Cardiac muscle cell (in vitro differentiated cells and primary cell): ENCODE measurements at regions not wholly inside any gene's neighbourhood (a gene's known extent, or its start where the extent isn't known, plus 50 kb on each side); places are given as distances from the start of the nearest gene placed in this dataset.

Source experiments
- DNase-seq, 2 donors: peaks; one replicate each; pipeline versions ENCODE4 v3.0.0 to v3.0.0-alpha.2; 2010 to 2017; ENCODE audit warnings: low read depth in 1 of 2, low spot score in 1 of 2
- H3K27ac ChIP-seq: fragments of 200-600 bp; sonication (generic); 2 replicates; pipeline ENCODE4 v1.5.1; 2016
- H3K27me3 ChIP-seq: fragments of 200-600 bp; sonication (generic); 2 replicates; pipeline ENCODE4 v1.6.0; 2016; ENCODE audit warnings: control low read depth
- H3K36me3 ChIP-seq: fragments of 200-600 bp; sonication (generic); 2 replicates; pipeline ENCODE4 v1.5.1; 2016; ENCODE audit warnings: control low read depth
- H3K4me1 ChIP-seq: fragments of 200-600 bp; sonication (generic); 2 replicates; pipeline ENCODE4 v1.8.1; 2017; ENCODE audit warnings: low read depth, mild to moderate bottlenecking, mixed run types
- H3K4me3 ChIP-seq: fragments of 200-600 bp; sonication (generic); 2 replicates; pipeline ENCODE4 v1.5.1; 2016; ENCODE audit warnings: mild to moderate bottlenecking
- H3K9me3 ChIP-seq: fragments of 200-600 bp; sonication (generic); 2 replicates; pipeline ENCODE4 v1.5.1; 2017; ENCODE audit warnings: low read depth, mild to moderate bottlenecking, control low read depth
- TF ChIP-seq, protein P1 (sequence below): IDR thresholded peaks from 2 replicates; pipeline ENCODE4 v1.5.1; 2012; ENCODE audit warnings: low read depth, mild to moderate bottlenecking, low read length

DNA sequence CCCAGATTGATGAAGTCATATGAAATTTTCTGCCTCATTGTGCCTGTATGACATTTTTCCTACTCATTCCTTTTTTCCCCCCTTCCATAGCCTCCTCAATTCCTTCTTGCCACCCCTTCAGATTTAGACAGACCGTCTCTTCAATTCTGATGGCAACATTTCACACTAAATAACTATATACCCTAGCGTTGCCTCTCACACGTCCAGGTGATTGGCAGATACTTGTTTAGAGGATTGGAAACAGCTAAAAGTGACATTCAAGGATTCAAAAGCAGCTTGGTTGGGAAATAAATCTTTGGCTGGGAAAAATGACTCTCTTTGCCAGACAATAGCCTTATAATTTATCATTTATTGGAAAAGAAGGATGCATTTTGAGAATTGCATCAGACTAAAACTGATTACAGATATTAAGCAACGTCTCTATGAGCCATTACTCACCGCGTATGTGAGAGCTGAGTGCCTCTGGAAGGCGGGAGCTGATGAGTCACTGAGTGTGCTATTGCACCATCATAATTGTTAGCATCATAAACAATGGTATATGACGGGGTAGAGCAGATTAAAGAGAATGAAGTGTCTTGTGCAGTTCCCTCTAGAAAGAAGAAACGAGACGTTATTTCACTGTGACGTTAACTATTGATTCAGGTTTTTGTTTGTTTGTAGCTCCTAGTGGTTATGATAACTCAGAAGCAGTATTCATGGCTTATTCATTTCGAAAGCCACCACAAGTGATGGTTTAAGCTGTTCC, 61.1 kb upstream of the FAM216B start:
- H3K4me1 ChIP-seq: peaks cover 9% of the 10 kb centered on the region
- no peak overlapping the region for H3K4me3 ChIP-seq
- DNase-seq: peak in 1 of 2 donors; percentile 99
- TF ChIP-seq, protein P1, sequence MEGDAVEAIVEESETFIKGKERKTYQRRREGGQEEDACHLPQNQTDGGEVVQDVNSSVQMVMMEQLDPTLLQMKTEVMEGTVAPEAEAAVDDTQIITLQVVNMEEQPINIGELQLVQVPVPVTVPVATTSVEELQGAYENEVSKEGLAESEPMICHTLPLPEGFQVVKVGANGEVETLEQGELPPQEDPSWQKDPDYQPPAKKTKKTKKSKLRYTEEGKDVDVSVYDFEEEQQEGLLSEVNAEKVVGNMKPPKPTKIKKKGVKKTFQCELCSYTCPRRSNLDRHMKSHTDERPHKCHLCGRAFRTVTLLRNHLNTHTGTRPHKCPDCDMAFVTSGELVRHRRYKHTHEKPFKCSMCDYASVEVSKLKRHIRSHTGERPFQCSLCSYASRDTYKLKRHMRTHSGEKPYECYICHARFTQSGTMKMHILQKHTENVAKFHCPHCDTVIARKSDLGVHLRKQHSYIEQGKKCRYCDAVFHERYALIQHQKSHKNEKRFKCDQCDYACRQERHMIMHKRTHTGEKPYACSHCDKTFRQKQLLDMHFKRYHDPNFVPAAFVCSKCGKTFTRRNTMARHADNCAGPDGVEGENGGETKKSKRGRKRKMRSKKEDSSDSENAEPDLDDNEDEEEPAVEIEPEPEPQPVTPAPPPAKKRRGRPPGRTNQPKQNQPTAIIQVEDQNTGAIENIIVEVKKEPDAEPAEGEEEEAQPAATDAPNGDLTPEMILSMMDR: no peak
- H3K27ac ChIP-seq: no peak overlapping the region
- H3K9me3 ChIP-seq: no peaks in the 10 kb centered on the region
- no peaks in the 10 kb centered on the region for H3K27me3 ChIP-seq
- no peaks in the 10 kb centered on the region for H3K36me3 ChIP-seq

DNA sequence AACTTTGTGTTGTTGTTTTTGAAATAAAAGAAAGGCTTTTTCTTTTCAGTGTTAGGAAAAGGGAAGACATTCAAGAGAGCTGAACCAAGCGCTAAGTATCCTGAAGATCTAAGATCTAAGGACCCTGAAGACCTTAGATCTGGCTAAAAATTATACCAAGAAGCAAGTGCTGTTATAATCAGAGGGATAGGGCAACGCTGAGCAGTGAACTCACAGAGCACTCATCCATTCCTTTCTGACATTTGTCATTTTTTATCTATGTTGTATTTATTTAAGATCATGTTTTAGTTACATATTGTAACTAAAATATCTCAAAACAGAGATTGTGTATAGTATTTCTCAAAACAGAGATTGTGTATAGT, 60.5 kb upstream of the FAM216B start:
- H3K36me3 ChIP-seq: no peaks in the 10 kb centered on the region
- no peak overlapping the region for H3K27ac ChIP-seq
- no peaks in the 10 kb centered on the region for H3K27me3 ChIP-seq
- H3K4me3 ChIP-seq: no peak overlapping the region
- DNase-seq: no peak
- H3K9me3 ChIP-seq: no peaks in the 10 kb centered on the region
- peaks cover 5% of the 10 kb centered on the region for H3K4me1 ChIP-seq
- TF ChIP-seq, protein P1: no peak

DNA sequence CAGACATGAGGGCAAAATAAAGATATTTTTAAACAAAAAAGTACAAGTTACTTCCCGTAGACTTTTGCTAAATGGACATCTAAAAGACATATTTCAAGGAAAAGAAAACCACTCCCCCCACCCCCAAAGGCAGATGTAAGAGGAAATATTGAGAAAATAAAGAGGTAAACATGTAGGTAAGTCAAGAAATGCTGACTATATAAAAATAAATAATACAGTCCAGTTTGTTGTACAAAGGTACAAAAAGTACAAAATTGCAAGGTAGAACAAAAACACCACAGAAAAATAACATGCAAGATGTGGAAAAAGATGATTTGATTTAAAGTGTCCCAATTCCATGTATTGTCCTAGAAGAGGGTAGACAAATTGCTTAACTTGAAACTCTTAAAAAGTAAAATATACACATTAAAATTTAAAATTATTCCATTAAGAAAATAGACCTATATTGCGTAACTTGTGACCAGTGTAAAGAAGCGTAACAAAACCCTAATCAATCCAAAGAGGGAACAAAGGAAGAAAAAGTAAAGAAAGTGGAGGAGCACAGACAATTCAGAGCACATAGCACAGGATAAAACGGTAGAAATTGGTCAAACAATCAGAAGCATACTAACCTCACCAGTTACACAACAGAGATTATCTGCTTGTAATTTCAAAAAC, 58.4 kb upstream of the FAM216B start:
- no peak for DNase-seq
- Histone ChIP-seq H3K4me1 (no peaks in the 10 kb centered on the region), H3K27ac (no peak overlapping the region), H3K36me3 (no peaks in the 10 kb centered on the region), H3K27me3 (no peaks in the 10 kb centered on the region), H3K4me3 (no peak overlapping the region), H3K9me3 (no peaks in the 10 kb centered on the region)
- TF ChIP-seq, protein P1: no peak

DNA sequence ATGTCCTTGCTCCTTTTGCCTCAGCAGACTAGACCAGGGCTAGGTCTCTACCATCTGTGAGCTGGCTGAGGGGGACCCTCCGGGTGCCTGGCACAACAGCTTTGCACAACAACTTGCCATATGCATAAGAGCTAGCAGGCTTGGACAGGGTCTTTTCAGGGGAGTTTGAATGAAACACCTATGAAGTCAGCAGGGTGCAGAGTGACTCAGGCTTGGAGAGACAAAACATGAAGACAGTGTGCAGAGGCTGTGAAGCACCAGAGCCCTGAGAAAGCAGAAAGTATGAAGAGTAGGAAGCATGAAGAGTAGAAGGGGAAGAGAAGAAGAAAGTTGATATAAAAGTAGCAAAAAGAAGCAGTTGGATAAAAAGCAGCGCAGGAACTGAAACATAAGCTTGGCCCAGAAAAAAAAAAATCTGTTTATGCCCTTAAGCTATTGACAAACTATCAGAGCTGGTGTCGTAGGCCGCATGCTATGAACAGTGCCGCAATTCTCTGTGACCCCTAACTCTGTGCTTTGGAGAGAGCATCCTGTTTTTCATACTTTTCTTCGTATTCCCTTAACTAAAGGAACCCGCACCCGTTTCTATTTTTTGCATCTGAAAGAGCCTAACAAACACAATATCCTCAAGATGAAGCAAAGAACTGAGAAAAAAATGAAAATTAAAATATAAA, 52.7 kb upstream of the FAM216B start:
- Histone ChIP-seq H3K27me3 (no peaks in the 10 kb centered on the region), H3K36me3 (no peaks in the 10 kb centered on the region), H3K9me3 (no peaks in the 10 kb centered on the region), H3K4me1 (no peaks in the 10 kb centered on the region), H3K27ac (no peak overlapping the region), H3K4me3 (no peak overlapping the region)
- no peak for DNase-seq
- TF ChIP-seq, protein P1: no peak

DNA sequence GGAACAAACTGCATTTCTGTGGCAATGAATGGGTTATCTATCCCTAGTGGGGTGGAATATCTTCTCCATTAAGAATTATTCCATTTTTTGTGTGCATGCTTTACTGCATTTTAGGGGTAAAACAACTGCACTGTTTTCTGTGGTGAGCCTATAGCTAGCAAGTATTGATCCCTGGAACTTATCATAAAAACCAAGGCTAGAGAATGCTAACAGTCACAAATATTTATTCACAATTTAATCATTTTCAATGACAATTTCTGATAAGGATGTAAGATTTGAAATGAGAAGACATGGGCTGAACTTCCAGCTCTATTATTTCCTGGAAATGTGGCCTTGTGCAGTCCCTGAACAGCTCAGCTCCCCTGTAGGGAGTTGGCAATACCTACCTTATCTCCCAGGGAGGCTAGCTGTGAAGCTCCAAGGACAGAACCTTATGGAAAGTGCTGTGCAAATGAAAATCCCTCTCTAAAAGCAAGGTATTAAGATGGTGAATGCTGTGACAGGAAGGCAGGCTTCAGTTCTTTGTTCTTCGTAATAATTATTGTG, 51.5 kb upstream of the FAM216B start:
- TF ChIP-seq, protein P1: no peak
- H3K4me3 ChIP-seq: no peak overlapping the region
- no peaks in the 10 kb centered on the region for H3K36me3 ChIP-seq
- H3K27me3 ChIP-seq: no peaks in the 10 kb centered on the region
- H3K27ac ChIP-seq: no peak overlapping the region
- H3K9me3 ChIP-seq: no peaks in the 10 kb centered on the region
- no peaks in the 10 kb centered on the region for H3K4me1 ChIP-seq
- DNase-seq: no peak
